CD14-positive monocyte (primary cell): ENCODE measurements at regions not wholly inside any gene's neighbourhood (a gene's known extent, or its start where the extent isn't known, plus 50 kb on each side); places are given as distances from the start of the nearest gene placed in this dataset.

Experiments used
- DNase-seq, 3 donors: peaks; one replicate each; pipeline ENCODE4 v3.0.0-alpha.2; 2011 to 2022
- H2AFZ ChIP-seq: 2 replicates; pipeline ENCODE4 v1.6.0; 2012; ENCODE audit warnings: mild to moderate bottlenecking, low read depth, low read length, inconsistent platforms; ENCODE audit not compliant: insufficient read depth, poor library complexity, severe bottlenecking
- H3K27ac ChIP-seq, 2 donors: 1 replicate in 1 of 2; 2 replicates in 1 of 2; pipeline ENCODE4 v1.5.1; 2012 to 2013; ENCODE audit warnings: low read length in 2 of 2, control low read depth in 1 of 2, inconsistent platforms in 1 of 2, low read depth in 1 of 2, mild to moderate bottlenecking in 1 of 2
- H3K27me3 ChIP-seq, 2 donors: one replicate each; pipeline versions ENCODE4 v1.6.0 to v1.6.1; 2011 to 2013; ENCODE audit warnings: low read length in 2 of 2; ENCODE audit not compliant: control insufficient read depth in 2 of 2, insufficient read depth in 2 of 2
- H3K36me3 ChIP-seq, 2 donors: replicated peaks in 1 of 2; 1 replicate in 1 of 2; 2 replicates in 1 of 2; pipeline versions ENCODE4 v1.5.1 to v1.6.1; 2012 to 2013; ENCODE audit warnings: low read length in 2 of 2, control low read depth in 1 of 2, inconsistent platforms in 1 of 2, mild to moderate bottlenecking in 1 of 2; ENCODE audit not compliant: insufficient read depth in 2 of 2, control insufficient read depth in 1 of 2
- H3K4me1 ChIP-seq, 2 donors: 1 replicate in 1 of 2; 2 replicates in 1 of 2; pipeline versions ENCODE4 v1.5.1 to v1.6.1; 2012 to 2013; ENCODE audit warnings: low read length in 2 of 2, control low read depth in 1 of 2, inconsistent platforms in 1 of 2, mild to moderate bottlenecking in 1 of 2, moderate library complexity in 1 of 2; ENCODE audit not compliant: insufficient read depth in 2 of 2, control insufficient read depth in 1 of 2
- H3K4me2 ChIP-seq: replicated peaks from 2 replicates; pipeline ENCODE3; 2012; ENCODE audit warnings: low read length, moderate library complexity, mild to moderate bottlenecking; ENCODE audit not compliant: poor library complexity, severe bottlenecking; ENCODE audit errors: extremely low read depth
- H3K4me3 ChIP-seq, 3 experiments: fragments of 200-600 bp in 1 of 3; sonication (generic) in 1 of 3; replicated peaks in 1 of 3; 1 replicate in 2 of 3; 2 replicates in 1 of 3; pipeline ENCODE4 v1.5.1; 2011 to 2013; ENCODE audit warnings: low read length in 3 of 3, mild to moderate bottlenecking in 3 of 3, control low read depth in 2 of 3, low read depth in 2 of 3, inconsistent platforms in 1 of 3, moderate library complexity in 1 of 3
- H3K79me2 ChIP-seq: 2 replicates; pipeline ENCODE4 v1.6.0; 2012; ENCODE audit warnings: mild to moderate bottlenecking, control low read depth, inconsistent platforms, low read length, moderate library complexity; ENCODE audit not compliant: insufficient read depth
- H3K9ac ChIP-seq: 2 replicates; pipeline ENCODE4 v1.6.0; 2017; ENCODE audit warnings: low read length, mild to moderate bottlenecking; ENCODE audit not compliant: insufficient read depth, poor library complexity, severe bottlenecking
- H3K9me3 ChIP-seq, 2 donors: replicated peaks in 1 of 2; 1 replicate in 1 of 2; 2 replicates in 1 of 2; pipeline versions ENCODE4 v1.5.1 to v1.6.1; 2012 to 2013; ENCODE audit warnings: low read length in 2 of 2, control low read depth in 1 of 2; ENCODE audit not compliant: control insufficient read depth in 1 of 2, insufficient read depth in 1 of 2
- H4K20me1 ChIP-seq: 2 replicates; pipeline ENCODE4 v1.6.0; 2012; ENCODE audit warnings: mild to moderate bottlenecking, low read length, control low read depth, moderate library complexity; ENCODE audit not compliant: insufficient read depth
- H3K27ac Mint-ChIP-seq, 7 donors: one replicate each; pipeline ENCODE4 v1.8.0; 2020; ENCODE audit warnings: mild to moderate bottlenecking in 7 of 7, mixed read lengths in 7 of 7, moderate library complexity in 6 of 7, inconsistent platforms in 2 of 7
- H3K27me3 Mint-ChIP-seq, 3 donors: one replicate each; pipeline ENCODE4 v1.8.0; 2021 to 2022; ENCODE audit warnings: low read depth in 3 of 3, mild to moderate bottlenecking in 3 of 3, mixed read lengths in 3 of 3, moderate library complexity in 3 of 3, inconsistent platforms in 1 of 3
- H3K36me3 Mint-ChIP-seq, 2 donors: one replicate each; pipeline ENCODE4 v1.8.0; 2020; ENCODE audit warnings: mixed read lengths in 2 of 2, inconsistent platforms in 1 of 2, mild to moderate bottlenecking in 1 of 2
- H3K4me1 Mint-ChIP-seq: one replicate; pipeline ENCODE4 v1.8.0; 2020; ENCODE audit warnings: mild to moderate bottlenecking, mixed read lengths
- H3K4me3 Mint-ChIP-seq, 2 donors: one replicate each; pipeline ENCODE4 v1.8.0; 2020; ENCODE audit warnings: mild to moderate bottlenecking in 2 of 2, mixed read lengths in 2 of 2, moderate library complexity in 1 of 2
- H3K9me3 Mint-ChIP-seq, 7 donors: one replicate each; pipeline ENCODE4 v1.8.0; 2020 to 2022; ENCODE audit warnings: mixed read lengths in 7 of 7, mild to moderate bottlenecking in 6 of 7, moderate library complexity in 6 of 7, inconsistent platforms in 2 of 7
- CTCF ChIP-seq: fragments of 200-600 bp; IDR thresholded peaks from one replicate; pipeline ENCODE4 v1.8.0; 2022; ENCODE audit warnings: antibody characterized with exemption, mild to moderate bottlenecking
- WGBS: methylation state at CpG from one replicate; pipeline ENCODE4 v1.1.5; 2013; ENCODE audit warnings: missing lambda C conversion rate; ENCODE audit not compliant: insufficient coverage; 5-methylcytosine and 5-hydroxymethylcytosine counted together
- intact Hi-C, 2 donors: fragments of 100-400 bp; cut with micrococcal nuclease; formaldehyde crosslinking; loops; one replicate each; pipeline versions ENCODE4 v1.15.0 to v1.15.1; 2023

GRCh38 chr12:131499864-131500190 lies 211.1 kb upstream of the SFSWAP start:
- no peaks in the 10 kb centered on the region for H3K36me3 ChIP-seq
- no peaks in the 10 kb centered on the region for H3K4me1 Mint-ChIP-seq
- intact Hi-C loops: no loop called here
- no peak overlapping the region for H3K4me3 Mint-ChIP-seq
- no peaks in the 10 kb centered on the region for H3K4me1 ChIP-seq
- DNase-seq: no peak
- TF ChIP-seq CTCF: no peak
- H3K9me3 Mint-ChIP-seq: peaks cover 0 to 5% (median 0%) of the 10 kb centered on the region in 7 donors
- peak overlapping the region in 1 of 7 donors; percentile 51 for H3K27ac Mint-ChIP-seq
- no peak overlapping the region for H2AFZ ChIP-seq
- no peak overlapping the region for H3K9ac ChIP-seq
- 90% methylated on average over 1 of the region's 1 CpG for WGBS
- no peak overlapping the region for H3K4me2 ChIP-seq
- no peak overlapping the region for H3K4me3 ChIP-seq
- no peak overlapping the region for H3K27ac ChIP-seq
- no peaks in the 10 kb centered on the region for H3K36me3 Mint-ChIP-seq
- H3K27me3 Mint-ChIP-seq: peaks cover 0 to 2% (median 2%) of the 10 kb centered on the region in 3 donors
- H4K20me1 ChIP-seq: no peaks in the 10 kb centered on the region
- H3K79me2 ChIP-seq: no peaks in the 10 kb centered on the region
- no peaks in the 10 kb centered on the region for H3K9me3 ChIP-seq
- no peaks in the 10 kb centered on the region for H3K27me3 ChIP-seq

GRCh38 chr12:131500564-131500963 lies 210.3 kb upstream of the SFSWAP start:
- no peaks in the 10 kb centered on the region for H3K79me2 ChIP-seq
- H3K4me1 ChIP-seq: no peaks in the 10 kb centered on the region
- TF ChIP-seq CTCF: no peak
- no peaks in the 10 kb centered on the region for H3K9me3 ChIP-seq
- H3K27me3 ChIP-seq: no peaks in the 10 kb centered on the region
- Mint-ChIP-seq H3K27ac (no peak overlapping the region), H3K4me3 (no peak overlapping the region), H3K4me1 (no peaks in the 10 kb centered on the region), H3K27me3 (peaks cover 0 to 2% (median 1%) of the 10 kb centered on the region in 3 donors), H3K36me3 (no peaks in the 10 kb centered on the region), H3K9me3 (peaks cover 0 to 5% (median 0%) of the 10 kb centered on the region in 7 donors)
- no peaks in the 10 kb centered on the region for H4K20me1 ChIP-seq
- no peak overlapping the region for H3K4me2 ChIP-seq
- intact Hi-C loops: no loop called here
- DNase-seq: no peak
- H3K9ac ChIP-seq: no peak overlapping the region
- no peak overlapping the region for H3K4me3 ChIP-seq
- no peak overlapping the region for H3K27ac ChIP-seq
- WGBS: 98% methylated on average over 5 of the region's 10 CpGs
- H2AFZ ChIP-seq: no peak overlapping the region
- no peaks in the 10 kb centered on the region for H3K36me3 ChIP-seq
